ENCODE measurements at regions not wholly inside any gene's neighbourhood (a gene's known extent, or its start where the extent isn't known, plus 50 kb on each side); places are given as distances from the start of the nearest gene placed in this dataset.

DNA sequence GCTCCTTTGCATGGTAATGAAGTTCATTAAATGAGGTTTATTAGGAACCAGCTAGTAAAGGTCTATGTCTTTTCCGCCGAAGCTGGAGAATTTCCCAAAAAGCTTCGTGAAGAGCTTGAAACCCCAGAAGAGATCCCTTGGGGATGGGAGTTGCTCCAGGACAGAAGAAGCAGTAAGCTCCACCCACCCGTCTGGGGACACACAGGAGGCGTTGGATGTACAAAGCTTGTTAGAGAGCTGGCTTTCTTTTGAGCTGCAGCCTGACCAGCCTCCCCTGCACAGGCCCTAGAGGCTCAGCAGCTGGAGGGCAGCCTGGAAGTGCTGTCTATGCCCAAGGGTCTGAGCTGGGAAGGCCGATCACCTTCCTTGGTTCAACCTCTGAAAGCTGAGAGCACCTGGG lies 147.4 kb upstream of the SDK2 start:
- Histone ChIP-seq H3K4me1 (ENCODE audit: control insufficient read depth, insufficient read depth, low read length) (peaks cover 27% of the 10 kb centered on the region), H3K27me3 (ENCODE audit: control insufficient read depth, insufficient read depth, low read length) (no peaks in the 10 kb centered on the region), H3K4me3 (ENCODE audit: low read length) (no peak overlapping the region), H3K36me3 (ENCODE audit: control insufficient read depth, insufficient read depth, low read length) (no peaks in the 10 kb centered on the region), H3K9me3 (ENCODE audit: control insufficient read depth, low read length) (no peaks in the 10 kb centered on the region), H3K9ac (ENCODE audit: low read length) (no peak overlapping the region)

DNA sequence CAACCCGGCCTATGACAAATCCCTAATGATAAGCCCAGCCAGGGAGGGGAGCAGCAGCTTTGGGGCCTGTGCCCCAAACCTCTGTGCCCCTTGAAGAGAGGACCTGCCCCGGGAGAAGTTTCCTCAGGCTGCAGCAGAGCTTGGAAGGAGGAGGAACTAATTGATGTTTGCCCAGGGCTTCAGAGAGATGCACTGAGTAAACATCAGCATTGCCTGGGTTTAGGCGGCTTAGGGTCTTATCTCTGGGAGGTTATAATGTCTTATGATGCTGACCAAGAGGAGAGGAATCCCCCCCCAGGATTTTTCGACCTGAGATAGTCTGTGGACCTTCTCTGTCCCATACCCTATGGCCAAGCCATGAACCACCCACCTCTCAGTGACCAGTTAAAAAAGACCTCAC lies 148.7 kb upstream of the SDK2 start:
- no peaks in the 10 kb centered on the region for H3K36me3 ChIP-seq (ENCODE audit: control insufficient read depth, insufficient read depth, low read length)
- H3K9ac ChIP-seq (ENCODE audit: low read length), result no peak overlapping the region
- no peak overlapping the region for H3K4me3 ChIP-seq (ENCODE audit: low read length)
- no peaks in the 10 kb centered on the region for H3K27me3 ChIP-seq (ENCODE audit: control insufficient read depth, insufficient read depth, low read length)
- no peaks in the 10 kb centered on the region for H3K9me3 ChIP-seq (ENCODE audit: control insufficient read depth, low read length)
- peaks cover 30% of the 10 kb centered on the region for H3K4me1 ChIP-seq (ENCODE audit: control insufficient read depth, insufficient read depth, low read length)

DNA sequence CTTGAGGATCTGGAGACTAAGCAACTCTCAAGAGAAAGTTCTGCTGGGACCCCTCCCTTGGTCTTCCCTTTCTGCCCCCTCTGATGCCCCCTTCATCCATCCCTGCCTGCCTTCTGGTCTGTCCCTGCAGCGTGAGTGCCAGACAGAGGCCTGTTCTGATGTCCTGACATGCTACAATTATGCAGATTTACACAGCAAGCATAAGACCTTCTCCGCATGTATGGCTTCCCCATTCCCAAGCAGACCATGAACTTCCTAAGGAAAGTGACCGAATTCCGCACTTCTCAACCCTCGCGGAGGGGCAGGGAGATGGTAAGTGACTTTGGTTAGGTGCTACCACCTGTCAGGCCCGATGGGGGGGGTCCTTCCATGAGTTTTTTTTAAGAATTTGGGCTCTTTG lies 150.1 kb upstream of the SDK2 start:
- peaks cover 42% of the 10 kb centered on the region for H3K4me1 ChIP-seq (ENCODE audit: control insufficient read depth, insufficient read depth, low read length)
- H3K4me3 ChIP-seq (ENCODE audit: low read length), result no peak overlapping the region
- H3K36me3 ChIP-seq (ENCODE audit: control insufficient read depth, insufficient read depth, low read length), result no peaks in the 10 kb centered on the region
- no peak overlapping the region for H3K9ac ChIP-seq (ENCODE audit: low read length)
- no peaks in the 10 kb centered on the region for H3K9me3 ChIP-seq (ENCODE audit: control insufficient read depth, low read length)
- H3K27me3 ChIP-seq (ENCODE audit: control insufficient read depth, insufficient read depth, low read length), result no peaks in the 10 kb centered on the region

DNA sequence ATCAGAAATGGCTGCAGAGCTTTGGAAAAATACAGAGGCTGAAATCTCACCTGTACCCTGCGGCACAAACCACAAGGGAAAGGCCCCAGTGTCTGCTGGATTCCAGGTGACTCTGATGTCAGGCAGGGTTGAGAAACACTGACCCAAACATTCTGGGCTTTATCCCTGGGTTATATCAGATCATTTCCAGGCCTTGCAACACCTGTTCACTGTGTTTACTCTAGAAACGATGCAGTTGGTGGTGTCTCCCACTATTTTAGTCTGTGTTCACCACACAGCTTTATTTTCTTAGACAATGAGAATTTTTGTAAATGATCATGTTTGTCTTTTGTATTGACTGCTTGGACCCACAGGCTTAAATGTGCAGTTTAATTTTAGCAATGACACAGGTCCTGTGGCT lies 151.5 kb upstream of the SDK2 start:
- Histone ChIP-seq H3K9me3 (ENCODE audit: control insufficient read depth, low read length) (no peaks in the 10 kb centered on the region), H3K36me3 (ENCODE audit: control insufficient read depth, insufficient read depth, low read length) (no peaks in the 10 kb centered on the region), H3K27me3 (ENCODE audit: control insufficient read depth, insufficient read depth, low read length) (no peaks in the 10 kb centered on the region), H3K9ac (ENCODE audit: low read length) (no peak overlapping the region), H3K4me3 (ENCODE audit: low read length) (no peak overlapping the region), H3K4me1 (ENCODE audit: control insufficient read depth, insufficient read depth, low read length) (peaks cover 42% of the 10 kb centered on the region)

DNA sequence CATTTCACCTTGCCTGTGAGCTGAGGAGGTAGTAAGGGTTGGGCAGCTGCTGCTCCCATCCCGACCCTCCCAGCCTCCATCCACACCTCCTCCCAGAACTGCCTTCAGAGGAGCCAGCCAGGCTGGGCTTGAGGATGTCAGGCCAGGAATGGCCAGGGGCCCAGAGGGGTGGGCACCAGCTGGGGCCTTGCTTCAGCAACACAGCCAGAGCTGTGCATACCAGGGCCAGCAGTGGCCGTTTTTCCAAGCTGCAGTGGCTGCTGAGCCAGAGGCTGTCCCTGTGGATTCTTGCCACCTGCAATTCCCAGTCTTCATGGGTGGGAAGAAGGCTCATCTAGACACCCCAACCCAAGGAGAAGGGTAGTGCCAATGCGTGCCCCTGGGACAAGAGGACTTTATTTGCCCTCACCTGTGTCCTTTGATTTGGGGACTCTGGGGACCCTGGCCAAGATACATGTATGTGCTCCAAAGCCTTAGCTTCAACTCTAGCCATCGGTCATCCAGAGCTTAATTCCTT lies 153.4 kb upstream of the SDK2 start:
- Histone ChIP-seq H3K36me3 (ENCODE audit: control insufficient read depth, insufficient read depth, low read length) (no peaks in the 10 kb centered on the region), H3K9me3 (ENCODE audit: control insufficient read depth, low read length) (no peaks in the 10 kb centered on the region), H3K4me3 (ENCODE audit: low read length) (no peak overlapping the region), H3K4me1 (ENCODE audit: control insufficient read depth, insufficient read depth, low read length) (peaks cover 42% of the 10 kb centered on the region), H3K9ac (ENCODE audit: low read length) (no peak overlapping the region), H3K27me3 (ENCODE audit: control insufficient read depth, insufficient read depth, low read length) (no peaks in the 10 kb centered on the region)

DNA sequence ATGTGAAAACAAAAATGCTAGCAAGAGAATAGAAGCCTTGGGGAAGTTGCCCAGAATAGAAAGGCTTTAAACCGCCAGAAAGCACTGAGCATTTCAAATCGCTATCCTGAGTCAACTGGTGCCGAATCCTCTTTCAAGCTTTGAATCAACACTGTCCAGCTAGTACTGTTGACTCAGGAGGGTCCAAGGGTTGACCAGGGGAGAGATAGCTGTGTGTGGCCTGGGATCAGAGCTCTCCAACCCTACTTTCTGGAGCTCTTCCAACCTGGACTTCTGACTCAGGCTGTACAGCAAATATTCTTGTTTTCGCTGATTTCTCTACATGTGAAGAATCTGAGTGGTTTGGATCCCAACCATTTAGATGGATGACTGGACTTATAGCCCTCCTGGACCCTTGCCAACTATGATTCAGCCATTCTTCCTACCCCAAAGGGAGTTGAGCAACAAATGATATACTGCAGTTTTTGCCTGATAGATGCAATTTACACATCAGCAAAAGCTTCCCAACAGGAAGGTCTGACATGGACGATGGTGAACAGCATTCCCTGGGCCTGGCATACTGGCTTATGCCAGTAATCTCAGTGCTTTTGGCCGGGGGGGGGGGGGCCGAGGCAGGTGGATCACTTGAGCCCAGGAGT lies 154.0 kb upstream of the SDK2 start:
- Histone ChIP-seq H3K9me3 (ENCODE audit: control insufficient read depth, low read length) (no peaks in the 10 kb centered on the region), H3K4me1 (ENCODE audit: control insufficient read depth, insufficient read depth, low read length) (peaks cover 38% of the 10 kb centered on the region), H3K36me3 (ENCODE audit: control insufficient read depth, insufficient read depth, low read length) (no peaks in the 10 kb centered on the region), H3K27me3 (ENCODE audit: control insufficient read depth, insufficient read depth, low read length) (no peaks in the 10 kb centered on the region), H3K4me3 (ENCODE audit: low read length) (no peak overlapping the region), H3K9ac (ENCODE audit: low read length) (no peak overlapping the region)

DNA sequence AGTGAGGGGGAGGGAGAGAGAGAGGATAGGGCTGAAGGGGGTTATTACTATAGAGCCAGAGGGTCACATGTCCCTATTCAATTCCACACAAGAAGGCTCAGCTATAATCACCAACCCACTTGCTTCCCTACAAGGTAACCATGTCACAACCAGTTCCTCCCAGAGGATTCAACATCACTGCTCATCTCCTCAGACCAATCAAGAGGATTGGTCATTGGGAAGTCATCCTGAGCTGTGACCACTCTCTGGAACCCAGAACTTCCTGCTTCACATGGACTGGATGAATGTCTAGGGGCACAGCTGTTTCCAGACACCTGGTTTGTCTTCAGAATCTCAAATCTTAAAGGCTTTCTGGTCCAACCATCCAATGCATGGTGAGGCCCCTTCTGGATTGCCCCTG lies 154.9 kb upstream of the SDK2 start:
- peaks cover 38% of the 10 kb centered on the region for H3K4me1 ChIP-seq (ENCODE audit: control insufficient read depth, insufficient read depth, low read length)
- no peak overlapping the region for H3K9ac ChIP-seq (ENCODE audit: low read length)
- no peaks in the 10 kb centered on the region for H3K9me3 ChIP-seq (ENCODE audit: control insufficient read depth, low read length)
- no peaks in the 10 kb centered on the region for H3K27me3 ChIP-seq (ENCODE audit: control insufficient read depth, insufficient read depth, low read length)
- no peak overlapping the region for H3K4me3 ChIP-seq (ENCODE audit: low read length)
- H3K36me3 ChIP-seq (ENCODE audit: control insufficient read depth, insufficient read depth, low read length), result no peaks in the 10 kb centered on the region

DNA sequence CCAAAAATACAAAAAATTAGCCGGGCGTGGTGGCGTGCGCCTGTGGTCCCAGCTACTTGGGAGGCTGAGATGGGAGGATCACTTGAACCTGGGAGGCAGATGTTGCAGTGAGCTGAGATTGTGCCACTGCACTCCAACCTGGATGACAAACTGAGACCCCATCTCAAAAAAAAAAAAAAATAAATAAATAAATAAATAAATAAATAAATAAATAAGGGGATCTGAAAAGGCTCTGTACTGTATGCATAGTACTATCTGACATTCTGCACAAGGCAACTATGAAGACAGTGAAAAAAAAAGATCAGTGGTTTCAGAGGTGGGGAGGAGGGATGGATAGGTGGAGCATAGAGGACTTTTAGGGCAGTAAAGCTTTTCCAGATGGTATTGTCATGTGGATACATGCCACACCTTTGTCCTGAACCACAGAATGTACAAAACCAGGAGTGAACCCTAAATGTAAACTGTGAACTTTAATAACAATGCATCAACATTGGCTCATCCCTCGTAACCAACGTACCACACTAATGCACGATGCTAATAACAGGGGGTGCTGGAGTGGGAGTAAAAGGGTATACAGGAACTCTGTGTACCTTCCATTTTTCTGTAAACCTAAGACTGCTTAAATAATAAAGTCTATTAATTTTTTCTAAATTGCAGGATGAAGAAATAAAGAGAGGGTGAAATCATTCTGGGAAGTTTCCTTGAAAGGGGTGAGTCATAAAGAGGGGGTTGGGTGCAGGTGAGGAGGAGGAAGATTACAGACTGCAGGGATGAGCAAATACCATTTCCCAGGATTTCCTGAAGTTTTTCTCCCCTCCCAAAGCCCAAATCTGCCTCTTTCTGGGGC lies 155.8 kb upstream of the SDK2 start:
- Histone ChIP-seq H3K27me3 (ENCODE audit: control insufficient read depth, insufficient read depth, low read length) (no peaks in the 10 kb centered on the region), H3K9ac (ENCODE audit: low read length) (no peak overlapping the region), H3K4me3 (ENCODE audit: low read length) (no peak overlapping the region), H3K9me3 (ENCODE audit: control insufficient read depth, low read length) (no peaks in the 10 kb centered on the region), H3K36me3 (ENCODE audit: control insufficient read depth, insufficient read depth, low read length) (no peaks in the 10 kb centered on the region), H3K4me1 (ENCODE audit: control insufficient read depth, insufficient read depth, low read length) (peaks cover 37% of the 10 kb centered on the region)

DNA sequence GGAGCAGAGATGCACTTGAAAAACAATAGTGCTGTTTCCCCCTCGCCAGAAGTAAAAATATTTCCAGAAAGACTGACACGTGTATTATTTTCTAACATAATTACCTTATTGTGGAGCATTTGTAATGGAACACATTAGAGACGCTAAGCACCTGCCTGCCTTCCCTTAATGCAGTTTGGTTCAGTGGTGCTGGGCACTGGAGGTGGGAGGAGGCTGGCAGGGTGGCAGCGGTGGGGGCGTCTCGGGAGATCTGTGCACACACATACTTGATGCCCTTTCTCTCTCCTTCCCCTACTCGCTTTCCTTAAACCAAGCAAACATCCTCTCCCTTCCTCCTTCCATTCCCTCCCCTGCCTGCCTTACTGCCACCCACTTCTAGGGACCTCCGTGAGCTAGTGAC lies 156.6 kb upstream of the SDK2 start:
- Histone ChIP-seq H3K27me3 (ENCODE audit: control insufficient read depth, insufficient read depth, low read length) (no peaks in the 10 kb centered on the region), H3K4me3 (ENCODE audit: low read length) (no peak overlapping the region), H3K9ac (ENCODE audit: low read length) (no peak overlapping the region), H3K36me3 (ENCODE audit: control insufficient read depth, insufficient read depth, low read length) (no peaks in the 10 kb centered on the region), H3K9me3 (ENCODE audit: control insufficient read depth, low read length) (no peaks in the 10 kb centered on the region), H3K4me1 (ENCODE audit: control insufficient read depth, insufficient read depth, low read length) (peaks cover 28% of the 10 kb centered on the region)

DNA sequence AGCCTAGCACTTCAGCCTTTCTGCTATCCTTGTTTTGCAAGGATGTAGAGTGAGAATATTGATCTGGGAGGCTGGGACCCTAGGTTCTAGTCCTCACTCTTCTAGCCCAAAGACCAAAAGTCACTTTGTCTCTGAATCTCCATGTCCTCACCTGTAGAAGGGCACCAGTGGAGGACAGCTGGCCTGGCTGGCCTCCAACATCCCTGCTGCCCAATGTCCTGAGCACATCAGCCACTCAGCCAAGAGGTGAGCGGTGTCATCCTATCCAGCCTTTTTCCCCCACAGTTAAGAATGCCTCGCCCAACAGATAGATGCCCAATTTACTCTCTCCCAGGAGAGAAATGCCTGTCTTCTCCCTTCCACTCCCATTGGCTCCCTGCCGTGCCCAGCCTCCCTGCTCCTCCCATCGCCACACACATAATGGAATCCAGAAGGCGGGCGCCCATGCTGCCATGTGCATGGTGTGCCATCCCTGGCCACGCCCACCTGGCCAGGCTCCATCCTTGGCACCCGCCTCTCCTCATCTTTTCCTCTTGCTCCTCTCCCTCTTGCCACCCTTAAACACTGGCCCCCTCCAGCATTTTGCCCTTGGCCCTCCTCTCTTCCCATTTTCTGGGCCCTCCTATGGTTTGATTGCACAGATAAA lies 157.3 kb upstream of the SDK2 start:
- Histone ChIP-seq H3K9me3 (ENCODE audit: control insufficient read depth, low read length) (no peaks in the 10 kb centered on the region), H3K9ac (ENCODE audit: low read length) (no peak overlapping the region), H3K36me3 (ENCODE audit: control insufficient read depth, insufficient read depth, low read length) (no peaks in the 10 kb centered on the region), H3K4me1 (ENCODE audit: control insufficient read depth, insufficient read depth, low read length) (peaks cover 25% of the 10 kb centered on the region), H3K27me3 (ENCODE audit: control insufficient read depth, insufficient read depth, low read length) (no peaks in the 10 kb centered on the region), H3K4me3 (ENCODE audit: low read length) (no peak overlapping the region)

DNA sequence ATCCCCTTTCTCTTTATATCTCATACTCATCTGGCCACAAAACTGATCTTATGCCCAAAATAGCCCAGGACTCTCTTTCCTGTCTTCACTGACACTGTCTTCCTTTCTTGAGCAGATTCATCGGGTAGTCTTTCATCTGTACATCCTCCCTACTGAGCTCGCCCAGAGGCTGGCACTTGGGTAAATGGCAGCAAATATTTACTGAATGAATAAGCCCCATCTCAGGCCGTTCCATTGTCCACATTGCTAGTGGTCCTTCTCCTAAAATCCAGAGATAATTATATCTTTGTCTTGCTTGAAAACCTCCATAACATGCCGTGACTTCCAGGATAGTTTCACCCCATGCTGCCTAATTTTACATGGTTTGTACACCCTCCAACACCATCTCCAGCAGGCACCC lies 158.1 kb upstream of the SDK2 start:
- Histone ChIP-seq H3K4me1 (ENCODE audit: control insufficient read depth, insufficient read depth, low read length) (peaks cover 18% of the 10 kb centered on the region), H3K36me3 (ENCODE audit: control insufficient read depth, insufficient read depth, low read length) (no peaks in the 10 kb centered on the region), H3K9me3 (ENCODE audit: control insufficient read depth, low read length) (no peaks in the 10 kb centered on the region), H3K27me3 (ENCODE audit: control insufficient read depth, insufficient read depth, low read length) (no peaks in the 10 kb centered on the region), H3K4me3 (ENCODE audit: low read length) (no peak overlapping the region), H3K9ac (ENCODE audit: low read length) (no peak overlapping the region)

DNA sequence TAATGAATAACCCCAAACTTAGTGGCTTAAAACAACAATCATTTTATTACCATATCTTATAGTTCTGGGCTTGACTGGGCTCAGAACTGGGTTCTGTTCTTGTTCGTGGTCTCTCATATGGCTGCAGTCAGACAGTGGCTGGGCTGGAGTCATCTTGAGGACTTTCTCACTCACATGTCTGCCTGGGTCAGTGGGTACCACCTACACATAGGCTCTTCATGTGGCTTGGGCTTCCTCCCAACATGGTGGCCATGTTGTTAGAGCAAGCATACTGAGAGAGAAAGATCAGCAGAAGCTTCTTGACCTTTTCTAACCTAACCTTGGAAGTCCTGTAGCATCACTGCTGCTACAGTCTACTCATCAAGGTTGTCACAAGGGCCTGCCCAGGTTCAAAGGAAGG lies 158.6 kb upstream of the SDK2 start:
- Histone ChIP-seq H3K36me3 (ENCODE audit: control insufficient read depth, insufficient read depth, low read length) (no peaks in the 10 kb centered on the region), H3K4me1 (ENCODE audit: control insufficient read depth, insufficient read depth, low read length) (peaks cover 12% of the 10 kb centered on the region), H3K9ac (ENCODE audit: low read length) (no peak overlapping the region), H3K9me3 (ENCODE audit: control insufficient read depth, low read length) (no peaks in the 10 kb centered on the region), H3K4me3 (ENCODE audit: low read length) (no peak overlapping the region), H3K27me3 (ENCODE audit: control insufficient read depth, insufficient read depth, low read length) (no peaks in the 10 kb centered on the region)
